ENCODE measurements at regions not wholly inside any gene's neighbourhood (a gene's known extent, or its start where the extent isn't known, plus 50 kb on each side); places are given as distances from the start of the nearest gene placed in this dataset.
"Not testable (repeated sequence)": the region's sequence is repeated elsewhere in the genome, so short reads cannot be mapped to it uniquely, and the experiment has no call there.

DNA sequence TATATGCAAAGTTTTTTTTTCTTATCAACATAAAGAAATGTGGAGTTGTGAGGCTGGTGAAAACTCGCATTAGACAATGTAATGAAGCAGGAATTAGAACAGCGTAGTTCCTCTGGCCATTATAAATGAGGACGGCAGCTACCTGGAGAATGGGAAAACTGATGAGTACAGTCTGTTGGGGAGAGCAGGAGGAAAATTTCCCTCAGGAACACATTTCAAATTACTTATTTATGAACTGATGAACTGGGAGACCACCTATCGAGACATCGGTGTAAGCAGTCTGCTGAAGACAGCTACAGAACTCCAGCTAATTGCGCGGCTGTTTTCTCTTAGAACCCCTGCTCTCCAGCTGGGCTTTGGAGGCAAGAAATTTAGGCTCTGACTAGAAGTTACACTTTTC lies 343.9 kb upstream of the CLINT1 start:
- DNase-seq (ENCODE audit: low read depth), result no peak

DNA sequence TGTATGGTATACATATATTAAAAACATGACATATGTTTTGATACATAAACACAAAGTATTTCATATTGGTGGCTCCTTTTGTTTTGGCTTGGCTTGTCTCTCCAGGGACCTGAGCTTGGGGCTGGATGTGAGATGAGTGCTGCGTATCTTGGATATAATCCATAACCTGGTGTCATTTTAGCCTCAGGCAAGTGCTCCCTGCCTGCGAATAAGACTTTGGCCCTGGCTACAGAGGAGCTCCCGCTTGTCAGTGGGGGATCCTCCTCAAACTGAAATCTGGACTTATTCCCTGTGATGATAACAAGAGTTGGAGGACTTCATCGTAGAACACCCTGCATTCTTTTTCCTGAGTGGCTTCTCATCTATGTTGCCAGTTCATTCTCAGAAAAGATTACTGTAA lies 341.7 kb upstream of the CLINT1 start:
- no peak for DNase-seq (ENCODE audit: low read depth)

DNA sequence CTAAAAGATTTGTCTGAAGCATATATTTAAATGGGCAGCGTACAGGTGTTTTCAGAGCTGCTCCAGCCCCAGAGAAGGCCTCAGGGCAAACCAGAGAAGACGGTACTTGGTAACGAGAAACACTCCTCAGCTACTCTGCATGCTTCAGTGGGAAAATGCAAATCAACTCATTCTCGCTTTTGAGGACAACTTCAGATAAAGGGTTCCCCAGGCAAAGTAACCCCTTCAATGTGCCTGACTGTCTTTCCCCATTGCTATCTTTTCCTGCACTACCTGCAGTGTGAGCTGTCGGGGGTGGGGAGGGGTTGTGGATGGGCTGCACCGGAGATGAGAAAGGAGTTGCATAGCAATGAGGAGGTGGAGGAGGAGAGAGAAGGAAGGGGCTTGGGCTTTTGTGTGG lies 339.7 kb upstream of the CLINT1 start:
- no peak for DNase-seq (ENCODE audit: low read depth)

DNA sequence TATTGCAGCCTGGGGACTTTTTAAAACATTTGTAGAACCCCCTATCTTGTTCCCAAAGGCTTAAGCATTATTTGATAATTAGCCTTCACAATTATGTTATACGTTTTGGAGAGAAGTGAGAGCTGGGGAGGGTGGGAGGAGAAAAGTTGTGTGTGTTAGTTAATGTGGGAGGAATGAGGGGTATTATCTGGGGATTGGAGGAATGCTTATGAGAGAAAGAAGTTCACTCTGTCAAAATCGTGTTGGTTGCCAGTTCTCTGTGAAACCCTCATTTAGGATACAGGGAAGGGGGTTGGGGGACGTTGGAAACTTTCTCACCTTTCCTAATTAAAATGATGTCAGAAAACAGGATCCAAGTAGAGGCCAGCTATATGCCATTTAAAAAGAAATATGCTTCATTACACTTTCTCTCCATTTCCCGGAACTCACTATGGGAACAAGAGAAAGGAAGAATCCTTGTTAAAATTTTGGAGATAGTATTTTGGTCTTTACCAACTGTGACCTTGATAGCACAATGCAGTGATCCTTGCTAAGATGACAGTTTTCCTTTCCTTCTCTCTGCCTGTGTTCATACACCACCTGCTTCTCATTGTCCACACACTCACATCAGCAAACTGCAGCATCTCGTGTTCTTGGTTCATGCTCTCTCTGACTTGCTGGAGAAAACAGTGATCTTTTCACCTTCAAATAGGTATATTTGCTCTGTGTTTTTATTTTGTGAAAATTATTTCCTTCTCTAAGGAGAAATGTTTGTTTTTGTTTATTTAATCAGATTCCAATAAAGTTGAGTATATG lies 336.7 kb upstream of the CLINT1 start:
- DNase-seq (ENCODE audit: low read depth), result no peak

DNA sequence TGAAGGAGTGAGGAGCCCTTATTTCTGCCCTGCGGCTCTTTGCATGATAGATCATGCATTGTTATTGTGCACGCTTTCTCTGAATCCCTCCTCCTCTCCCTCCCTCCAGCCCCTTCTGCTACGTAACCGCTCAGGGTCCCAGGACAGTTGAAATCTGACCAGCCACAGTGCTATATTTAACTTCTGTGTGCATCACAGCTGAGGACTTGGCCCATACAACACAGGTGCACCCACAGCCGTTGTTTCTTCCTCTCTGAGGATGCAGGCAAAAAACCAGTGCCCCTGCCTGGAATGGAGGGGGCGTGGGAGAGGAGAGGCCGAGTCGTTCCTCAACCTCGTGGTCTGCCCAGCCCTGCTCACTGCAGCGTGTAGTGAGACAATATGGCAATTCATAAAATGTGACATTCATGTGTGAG lies 335.6 kb upstream of the CLINT1 start:
- no peak for DNase-seq (ENCODE audit: low read depth)

DNA sequence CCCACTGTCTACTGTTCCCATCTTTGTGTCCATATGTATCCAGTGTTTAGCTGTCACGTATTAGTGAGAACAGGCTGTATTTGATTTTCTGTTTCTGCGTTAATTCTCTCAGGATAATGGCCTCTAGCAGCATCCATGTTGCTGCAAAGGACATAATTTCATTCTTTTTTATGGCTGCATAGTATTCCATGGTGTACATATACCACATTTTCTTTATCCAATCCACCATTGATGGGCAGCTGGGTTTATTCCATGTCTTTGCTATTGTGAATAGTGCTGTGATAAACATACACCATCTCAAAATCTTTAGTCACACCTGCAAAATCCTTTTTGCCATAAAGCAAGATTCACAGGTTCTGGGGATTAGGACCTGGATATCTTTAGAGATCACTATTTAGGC lies 334.4 kb upstream of the CLINT1 start:
- DNase-seq (ENCODE audit: low read depth), result not testable (repeated sequence)

DNA sequence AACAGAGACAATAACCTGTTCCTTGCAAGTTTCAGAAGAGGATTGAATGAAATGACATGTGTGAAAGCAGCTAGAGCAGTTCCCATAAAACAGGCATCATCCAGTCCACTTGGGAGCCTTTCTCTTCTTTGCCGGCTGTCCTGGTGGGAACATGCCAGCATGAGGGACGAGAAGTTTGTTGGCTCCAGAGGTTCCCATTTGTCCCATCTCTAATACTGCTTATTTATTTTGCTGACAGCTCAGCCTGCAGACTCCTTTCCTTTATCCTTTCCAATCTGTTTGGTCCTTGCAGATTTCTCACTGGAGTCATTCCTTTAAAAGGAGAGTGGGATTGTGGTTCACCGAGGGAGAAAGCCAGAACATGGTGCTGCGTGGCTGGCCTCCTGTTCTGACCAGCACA lies 321.5 kb upstream of the CLINT1 start:
- DNase-seq (ENCODE audit: low read depth), result no peak

DNA sequence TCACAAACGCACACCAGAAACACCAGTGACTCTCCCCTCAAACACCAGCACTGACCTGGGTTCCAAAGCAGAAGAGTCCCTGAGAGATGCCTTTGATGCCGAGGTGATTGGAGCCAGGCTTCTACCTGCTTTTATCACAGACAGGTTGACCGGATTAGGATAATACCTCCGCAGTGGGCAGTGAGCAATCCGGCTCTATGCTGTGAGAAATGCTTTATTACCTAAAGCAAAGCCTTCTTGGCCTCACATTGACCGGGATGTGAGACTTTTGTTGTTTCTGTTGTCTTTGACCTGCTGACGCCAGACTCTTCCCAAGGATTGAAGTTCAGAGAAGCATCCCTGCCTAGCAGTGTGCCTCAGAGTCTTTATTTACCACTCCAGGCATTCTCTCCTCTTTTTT lies 320.3 kb upstream of the CLINT1 start:
- DNase-seq (ENCODE audit: low read depth), result no peak

DNA sequence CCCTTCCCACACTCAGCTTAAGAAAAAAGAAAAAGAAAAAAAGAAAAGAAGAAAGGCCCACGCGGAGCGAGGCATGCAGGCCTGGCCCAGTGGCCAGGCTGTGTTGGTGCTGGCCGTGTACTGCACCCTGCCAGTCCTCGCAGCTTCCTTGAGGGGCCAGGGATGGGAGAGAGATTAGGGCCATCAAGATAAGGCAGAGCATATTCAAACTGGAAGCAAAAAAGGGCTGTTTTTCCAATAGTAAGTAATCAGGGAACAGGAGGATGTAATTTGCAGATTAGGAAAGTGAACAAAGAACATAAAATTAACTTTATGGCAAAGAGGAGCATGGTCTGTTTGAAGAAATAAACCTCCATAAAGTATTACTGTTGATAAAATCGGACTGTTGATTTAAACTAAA lies 319.6 kb upstream of the CLINT1 start:
- no peak for DNase-seq (ENCODE audit: low read depth)

DNA sequence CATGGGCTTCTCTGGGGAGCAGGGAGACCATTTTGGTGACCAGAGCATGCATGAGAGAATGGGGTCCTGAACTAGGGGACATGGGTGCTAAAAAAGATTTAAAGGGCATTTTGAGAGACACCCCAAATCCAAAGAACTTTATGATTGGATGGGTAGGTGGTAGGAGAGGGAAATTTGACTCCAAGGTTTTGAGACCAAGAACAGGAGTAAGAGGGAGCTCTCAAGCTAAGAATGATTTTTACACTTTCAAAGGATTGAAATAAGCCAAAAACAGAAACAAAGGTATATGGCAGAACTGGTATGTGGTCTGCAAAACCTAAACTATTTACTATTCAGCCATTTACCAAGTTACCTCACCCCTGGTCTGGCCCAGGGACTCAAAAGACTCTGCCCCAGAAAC lies 318.2 kb upstream of the CLINT1 start:
- no peak for DNase-seq (ENCODE audit: low read depth)

DNA sequence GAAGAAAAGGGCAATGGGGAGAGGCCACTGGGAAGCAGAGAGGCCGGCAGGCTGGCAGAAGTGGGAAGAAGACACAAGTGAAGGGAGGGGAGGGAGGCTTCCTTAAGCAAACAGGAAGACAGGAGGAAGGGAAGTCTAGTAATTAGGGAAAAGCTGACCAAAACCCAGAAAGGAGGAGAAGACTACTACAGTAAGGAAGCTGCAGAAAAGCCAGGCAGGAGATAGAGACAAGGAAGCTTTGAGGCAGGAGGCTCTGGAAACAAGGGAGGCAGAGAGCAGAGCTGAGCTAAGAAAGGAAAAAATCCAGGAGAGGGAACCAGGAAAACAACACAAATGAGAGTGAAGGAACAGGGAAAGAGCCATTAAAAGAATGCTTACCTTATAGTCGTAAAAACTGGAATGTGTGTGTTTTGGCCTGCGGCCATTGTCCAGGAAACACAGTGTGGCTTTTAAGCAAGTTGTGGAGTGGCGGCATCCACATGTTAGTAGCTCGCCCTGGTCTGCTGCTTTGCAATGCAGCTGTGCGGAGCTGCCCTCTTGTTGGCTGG lies 317.1 kb upstream of the CLINT1 start:
- no peak for DNase-seq (ENCODE audit: low read depth)

DNA sequence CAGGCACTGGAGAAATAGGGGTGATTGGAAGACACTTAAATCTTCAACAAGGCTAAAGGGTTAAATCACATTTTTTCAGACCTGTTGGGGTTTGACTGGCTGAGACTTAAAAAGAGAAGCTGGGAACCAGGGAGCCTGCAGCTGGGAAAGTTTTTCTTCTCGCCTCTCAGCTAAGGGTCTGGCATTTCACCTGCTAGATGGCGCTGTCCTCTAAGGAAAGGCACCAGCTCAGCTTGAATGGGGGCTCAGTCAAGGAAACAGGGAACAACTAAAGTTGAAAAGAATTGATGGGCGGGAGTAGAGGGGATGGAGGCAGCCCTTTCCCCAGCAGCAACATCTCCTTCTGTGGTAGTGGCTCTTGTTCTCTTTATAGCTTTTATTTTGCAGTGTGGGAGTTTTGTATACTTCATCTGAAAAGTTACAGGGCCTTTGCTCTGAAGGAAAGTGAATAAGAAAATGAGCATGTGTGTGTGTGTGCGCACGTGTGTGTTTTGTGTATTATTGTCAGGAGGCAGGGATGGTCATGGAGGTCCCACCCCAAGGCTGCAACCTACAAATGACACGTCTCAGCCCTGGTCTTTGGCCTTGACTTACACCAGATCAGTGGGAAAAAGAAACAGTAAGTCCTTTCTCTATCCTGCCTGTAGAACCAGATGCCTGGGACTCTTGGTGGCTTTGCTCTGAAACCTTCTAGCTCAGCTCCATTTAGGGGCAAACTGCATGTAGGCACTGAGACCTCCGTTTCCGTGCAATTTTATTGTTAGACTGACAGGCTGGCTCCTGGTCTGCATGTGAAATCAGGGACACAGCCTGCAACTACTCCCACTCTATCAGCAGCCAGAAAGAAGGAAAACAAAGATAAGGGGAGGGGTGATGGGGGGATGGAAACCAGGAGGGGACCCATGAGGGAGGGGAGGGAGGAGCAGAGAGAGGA lies 316.2 kb upstream of the CLINT1 start:
- peak; percentile 61 for DNase-seq (ENCODE audit: low read depth)

DNA sequence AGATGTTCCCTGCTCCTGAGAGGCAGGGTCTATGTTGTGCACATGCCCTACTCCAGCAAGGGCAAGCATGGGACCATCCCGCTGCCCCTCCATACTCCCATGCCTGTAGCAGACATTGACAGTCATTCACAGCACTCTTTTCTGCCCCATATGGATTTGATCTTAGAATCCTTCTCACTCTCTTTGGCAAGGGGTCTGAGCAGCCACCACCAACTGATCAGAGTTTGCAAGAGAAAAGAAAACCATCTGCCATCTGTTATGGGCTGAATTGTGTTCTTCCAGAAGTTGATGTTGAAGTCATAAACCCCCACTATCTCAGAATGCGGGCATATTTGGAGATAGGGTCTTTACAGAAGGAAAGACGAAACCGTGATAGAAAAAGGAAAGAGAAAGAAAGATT lies 315.1 kb upstream of the CLINT1 start:
- no peak for DNase-seq (ENCODE audit: low read depth)

DNA sequence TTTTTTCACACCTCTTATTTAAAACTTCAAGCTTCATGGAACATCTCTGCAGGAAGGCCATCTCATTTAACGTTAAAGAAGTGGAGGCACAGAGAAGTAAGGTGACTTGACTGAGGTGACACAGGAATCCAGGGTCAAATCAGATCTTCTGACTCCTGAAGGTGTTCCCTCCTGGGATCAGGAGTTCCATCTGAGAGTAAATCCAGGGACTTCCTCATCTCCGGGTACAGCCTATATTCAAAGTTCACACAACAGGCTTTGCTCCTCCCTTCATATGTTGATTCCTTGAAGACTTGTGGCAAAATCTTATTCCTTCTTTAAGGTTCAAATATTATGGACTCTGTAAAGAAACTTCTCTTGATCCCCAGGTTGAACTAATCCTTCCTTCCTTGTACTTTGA lies 313.1 kb upstream of the CLINT1 start:
- DNase-seq (ENCODE audit: low read depth), result no peak

DNA sequence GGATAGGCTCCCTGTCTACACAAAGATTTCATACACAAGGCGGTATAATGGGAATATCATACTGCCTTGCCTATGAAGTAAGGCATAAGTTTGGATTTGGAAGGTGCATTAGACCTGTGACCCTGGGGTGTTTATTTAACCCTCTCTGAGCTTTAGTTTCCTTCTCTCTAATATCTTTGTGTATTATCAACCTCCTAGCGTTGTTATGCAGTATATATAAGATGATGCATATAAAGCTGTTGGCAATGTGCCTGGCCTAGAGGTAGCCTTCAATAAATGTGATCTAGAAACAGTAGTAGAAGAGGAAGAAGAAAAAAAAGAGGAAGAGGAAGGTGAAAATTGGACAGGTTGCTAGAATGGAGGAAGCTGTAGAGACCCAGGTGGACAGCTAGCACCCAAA lies 311.6 kb upstream of the CLINT1 start:
- DNase-seq (ENCODE audit: low read depth), result no peak

DNA sequence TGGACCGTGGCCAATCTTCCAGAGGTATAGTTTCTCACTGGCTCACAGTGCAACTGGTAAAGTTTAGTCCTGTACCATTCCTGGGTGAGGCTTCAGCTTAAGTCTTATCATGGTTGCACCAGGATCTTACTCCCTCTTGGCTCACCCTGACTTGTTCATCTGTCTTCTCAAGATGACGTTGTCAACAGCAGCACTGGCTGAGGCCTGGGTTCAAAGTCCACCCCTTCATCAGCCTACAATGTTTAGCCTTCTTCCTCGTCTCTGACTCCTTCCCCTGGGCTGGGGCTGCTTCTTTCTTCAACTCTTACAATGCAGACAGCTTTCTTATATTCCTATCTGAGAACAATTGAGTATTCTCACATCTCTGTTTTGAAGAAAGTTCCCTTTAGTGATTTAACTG lies 311.1 kb upstream of the CLINT1 start:
- DNase-seq (ENCODE audit: low read depth), result no peak

DNA sequence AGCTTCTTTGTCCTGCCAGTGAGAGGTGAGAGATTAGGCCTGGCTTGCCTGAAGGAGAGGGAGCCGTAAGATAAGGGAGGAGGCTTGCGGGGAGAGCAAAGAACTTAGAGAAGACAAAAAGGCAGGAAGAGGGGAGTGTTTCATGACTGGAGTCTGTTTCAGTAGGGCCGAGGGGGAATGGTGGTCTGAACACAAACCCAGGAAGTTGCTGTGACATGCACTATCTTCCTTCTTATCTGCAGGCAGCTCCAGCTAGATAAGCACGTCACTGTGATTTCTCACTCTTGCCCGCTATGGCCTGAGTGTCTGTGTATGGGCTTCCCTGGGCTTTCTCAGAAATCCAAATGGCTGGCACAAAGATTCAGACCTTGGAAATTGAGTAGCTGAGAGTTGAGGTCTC lies 307.5 kb upstream of the CLINT1 start:
- no peak for DNase-seq (ENCODE audit: low read depth)

DNA sequence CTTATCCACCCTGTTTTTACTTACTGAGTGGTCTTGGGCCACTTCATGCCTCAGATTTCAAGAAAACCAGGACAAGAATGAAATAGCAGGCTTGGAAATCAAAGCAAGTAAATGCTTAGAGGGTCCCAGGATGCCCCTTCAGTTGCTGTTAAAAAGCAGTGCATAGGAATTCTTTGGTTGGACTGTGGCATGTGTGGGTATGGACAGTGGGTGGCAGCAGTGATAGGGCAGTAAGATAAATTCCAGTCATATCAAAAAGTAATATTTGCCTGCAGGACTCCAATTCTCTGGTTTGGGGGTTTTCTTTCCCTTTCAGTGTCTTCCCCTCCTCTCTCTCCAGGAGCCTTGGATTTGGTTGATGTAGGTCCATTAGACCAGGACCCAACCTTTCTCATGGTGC lies 306.7 kb upstream of the CLINT1 start:
- DNase-seq (ENCODE audit: low read depth), result no peak

DNA sequence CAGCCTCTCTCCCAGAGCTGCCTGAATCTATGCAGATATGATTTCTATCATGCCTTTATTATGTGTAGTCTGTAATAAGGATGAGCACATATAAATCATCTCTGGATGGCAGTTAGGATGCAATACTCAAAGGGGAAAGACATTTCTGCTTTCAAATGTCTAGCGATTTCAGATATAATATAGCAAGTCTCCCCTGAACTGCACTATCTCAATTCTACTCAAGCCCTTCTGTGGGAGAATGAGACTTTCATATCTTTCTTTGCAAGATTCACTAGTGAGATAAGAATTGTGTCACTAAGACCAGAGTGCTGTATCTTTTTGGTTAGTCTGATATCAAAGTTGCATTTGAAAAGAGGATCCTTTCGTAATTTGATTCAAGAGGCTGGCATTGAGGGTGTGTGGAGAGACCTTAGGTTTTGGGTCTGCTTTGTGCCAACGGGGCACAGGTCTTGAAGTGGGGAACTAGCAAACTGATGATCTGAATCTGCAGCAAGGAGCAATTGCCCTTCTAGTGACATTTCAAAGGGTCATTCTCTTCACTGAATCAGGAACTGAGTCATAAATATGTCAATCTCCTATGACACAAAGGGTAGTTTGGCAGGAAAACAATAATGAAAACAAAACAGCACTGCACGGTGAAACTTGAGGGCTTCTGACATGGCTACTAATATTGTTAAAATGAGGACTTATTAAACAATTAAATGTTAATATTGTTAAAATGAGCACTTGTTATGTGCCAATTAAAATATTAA lies 305.5 kb upstream of the CLINT1 start:
- no peak for DNase-seq (ENCODE audit: low read depth)

DNA sequence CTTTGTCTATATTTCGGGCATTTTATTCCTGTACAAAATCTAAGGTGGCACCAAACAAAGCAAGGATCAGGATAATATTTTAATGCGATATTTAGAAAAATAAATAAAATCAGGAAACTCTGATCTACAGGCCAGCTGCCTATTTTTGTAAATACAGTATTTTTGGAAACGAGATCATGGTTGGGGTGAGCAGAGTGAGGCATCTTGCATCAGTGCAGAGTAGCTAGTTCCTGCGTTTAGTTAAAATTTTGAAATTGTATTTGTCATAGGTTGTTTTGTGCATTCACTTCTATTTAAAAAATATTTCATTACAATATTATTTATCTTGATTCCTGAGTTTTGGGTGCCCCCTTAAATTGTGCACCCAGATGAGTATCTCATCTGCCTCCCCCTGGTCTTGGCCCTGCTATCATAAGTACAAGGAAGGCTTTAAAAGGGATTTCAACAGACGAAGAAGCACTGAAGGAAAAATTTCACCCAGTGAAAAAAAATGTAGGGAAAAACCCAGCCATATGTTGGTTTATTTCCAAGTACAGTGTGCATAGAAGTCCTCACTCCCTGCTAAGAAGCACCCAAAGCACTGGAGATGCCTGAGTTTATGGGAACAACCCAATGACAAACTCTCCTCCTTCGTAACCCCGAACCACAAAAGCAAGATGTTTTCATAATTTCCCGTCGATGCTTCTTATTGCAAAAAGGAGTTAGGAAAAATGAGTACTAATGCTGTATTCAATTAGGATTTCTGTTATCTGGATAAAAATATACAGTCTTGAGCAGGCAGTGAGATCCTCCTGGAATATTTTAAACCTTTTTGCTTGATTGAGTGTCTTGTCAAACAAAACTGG lies 304.7 kb upstream of the CLINT1 start:
- no peak for DNase-seq (ENCODE audit: low read depth)

DNA sequence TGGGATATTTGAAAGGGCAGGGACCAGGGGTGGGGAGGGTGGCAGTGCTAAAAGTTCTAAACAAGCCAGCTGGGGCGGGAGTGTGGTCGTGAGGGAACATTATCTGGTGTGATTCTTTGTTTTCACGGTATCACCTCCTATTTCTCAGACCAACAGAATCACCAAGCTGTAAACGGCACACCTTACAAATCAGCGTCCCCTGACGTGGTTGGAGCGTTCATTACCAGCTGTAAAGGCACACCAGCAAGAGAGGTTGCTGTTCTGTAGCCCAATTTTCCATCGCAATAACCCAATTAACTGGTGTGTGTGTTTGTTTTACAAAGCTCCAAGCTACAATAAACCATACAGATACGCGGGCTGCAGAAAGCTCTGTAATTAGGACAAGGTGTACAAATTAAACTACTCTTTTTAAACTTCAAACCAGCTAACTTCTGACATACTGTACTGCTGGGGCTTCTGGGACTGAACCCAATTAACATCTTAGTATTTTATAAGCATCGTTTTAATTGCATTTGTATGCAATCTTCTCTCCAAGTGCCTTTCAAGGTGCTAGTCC lies 303.6 kb upstream of the CLINT1 start:
- DNase-seq (ENCODE audit: low read depth), result no peak

Measured in stromal cell of bone marrow (primary cell).